K562 (cell line): ENCODE measurements at regions not wholly inside any gene's neighbourhood (a gene's known extent, or its start where the extent isn't known, plus 50 kb on each side); places are given as distances from the start of the nearest gene placed in this dataset.
A peak's percentile ranks its signal among the peaks of the same experiment; 100 is the strongest.

Source experiments
- CTBP1 ChIP-seq: fragments of 450-650 bp; IDR thresholded peaks from 2 replicates; pipeline ENCODE4 v1.6.1; 2016; ENCODE audit warnings: borderline replicate concordance
- HDAC1 ChIP-seq, 2 experiments: fragments of 450-650 bp; IDR thresholded peaks; 2 replicates each; pipeline ENCODE4 v1.6.1; 2016 to 2017; ENCODE audit warnings: inconsistent platforms in 1 of 2, mild to moderate bottlenecking in 1 of 2, moderate library complexity in 1 of 2
- ZBTB40 ChIP-seq, 2 experiments: fragments of 450-650 bp in 1 of 2; sonication (generic) in 1 of 2; formaldehyde crosslinking in 1 of 2; IDR thresholded peaks; 2 replicates each; pipeline versions ENCODE4 v1.7.1 to v1.9.0; 2016 to 2022; ENCODE audit warnings: inconsistent platforms in 1 of 2, mild to moderate bottlenecking in 1 of 2, missing genetic modification reagents in 1 of 2

GRCh38 chr1:14334336-14335176 is 263.9 kb upstream of the KAZN start (continued):
- TF ChIP-seq ZBTB40 (IDR thresholded peaks at IDR 0.05) (peak; percentile 39; the same call in 1 of the 2 replicates), ZBTB40 (CRISPR knock-in tag; IDR thresholded peaks at IDR 0.05) (no peak), HDAC1 (IDR thresholded peaks at IDR 0.05) (peak in 1 of 2 experiments; percentile 55; a peak in 1 of 4 replicates), CTBP1 (peak; percentile 49; the same call in 1 of the 2 replicates)
- TF ChIP-seq, all 486 proteins: peak for 46
